Smooth muscle cell (in vitro differentiated cells): ENCODE measurements at regions not wholly inside any gene's neighbourhood (a gene's known extent, or its start where the extent isn't known, plus 50 kb on each side); places are given as distances from the start of the nearest gene placed in this dataset.
A peak's percentile ranks its signal among the peaks of the same experiment; 100 is the strongest.
"Not testable (repeated sequence)": the region's sequence is repeated elsewhere in the genome, so short reads cannot be mapped to it uniquely, and the experiment has no call there.

Source experiments
- DNase-seq: peaks from one replicate; lab custom pipeline; 2025; ENCODE audit not compliant: unreplicated experiment; lab: John Stamatoyannopoulos, UW
- H2AFZ ChIP-seq: fragments of 200-600 bp; sonication (generic); 2 replicates; pipeline ENCODE4 v1.6.0; 2016; ENCODE audit warnings: antibody characterized with exemption, low read depth, mild to moderate bottlenecking
- H3F3A ChIP-seq: fragments of 200-600 bp; sonication (generic); 2 replicates; pipeline ENCODE4 v1.6.0; 2017; ENCODE audit warnings: antibody characterized with exemption, low read depth
- H3K27ac ChIP-seq: fragments of 200-600 bp; sonication (generic); 2 replicates; pipeline ENCODE4 v1.5.1; 2016; ENCODE audit warnings: low read depth, mild to moderate bottlenecking
- H3K27me3 ChIP-seq: fragments of 200-600 bp; sonication (generic); 2 replicates; pipeline ENCODE4 v1.6.1; 2016; ENCODE audit warnings: low read depth, mild to moderate bottlenecking
- H3K36me3 ChIP-seq: fragments of 200-600 bp; sonication (generic); 2 replicates; pipeline ENCODE4 v1.5.1; 2016; ENCODE audit warnings: low read depth
- H3K4me1 ChIP-seq: fragments of 200-600 bp; sonication (generic); 2 replicates; pipeline ENCODE4 v1.5.1; 2016; ENCODE audit warnings: low read depth
- H3K4me2 ChIP-seq: fragments of 200-600 bp; sonication (generic); 2 replicates; pipeline ENCODE4 v1.6.0; 2016; ENCODE audit warnings: mild to moderate bottlenecking
- H3K4me3 ChIP-seq: fragments of 200-600 bp; sonication (generic); 2 replicates; pipeline ENCODE4 v1.5.1; 2016; ENCODE audit warnings: mild to moderate bottlenecking
- H3K79me2 ChIP-seq: fragments of 200-600 bp; sonication (generic); 2 replicates; pipeline ENCODE4 v1.6.0; 2016; ENCODE audit warnings: low read depth, mild to moderate bottlenecking
- H3K9ac ChIP-seq: fragments of 200-600 bp; sonication (generic); 2 replicates; pipeline ENCODE4 v1.6.0; 2016; ENCODE audit warnings: low read depth
- H3K9me3 ChIP-seq: fragments of 200-600 bp; sonication (generic); replicated peaks from 2 replicates; pipeline ENCODE4 v1.5.1; 2016; ENCODE audit warnings: low read depth
- H4K20me1 ChIP-seq: fragments of 200-600 bp; sonication (generic); 2 replicates; pipeline ENCODE4 v1.6.0; 2016; ENCODE audit warnings: low read depth
- CTCF ChIP-seq: fragments of 200-600 bp; sonication (generic); IDR thresholded peaks from 2 replicates; pipeline ENCODE4 v1.5.1; 2017; ENCODE audit warnings: borderline replicate concordance, mild to moderate bottlenecking, antibody characterized with exemption; ENCODE audit not compliant: insufficient read depth, poor library complexity, severe bottlenecking
- WGBS: methylation state at CpG from one replicate; pipeline ENCODE4 v1.1.7; 2016; ENCODE audit warnings: low lambda C conversion rate; 5-methylcytosine and 5-hydroxymethylcytosine counted together

GRCh38 chr12:46617737-46618136 lies 208.1 kb downstream of the SLC38A4 start:
- not testable (repeated sequence) for H4K20me1 ChIP-seq, H3K4me1 ChIP-seq, H3K36me3 ChIP-seq, H3K27ac ChIP-seq, H3F3A ChIP-seq, H3K27me3 ChIP-seq, H2AFZ ChIP-seq, H3K79me2 ChIP-seq, H3K9ac ChIP-seq, H3K9me3 ChIP-seq, H3K4me3 ChIP-seq, H3K4me2 ChIP-seq, DNase-seq
- WGBS, result 97% methylated on average over 11 of the region's 11 CpGs

GRCh38 chr12:46617167-46617566 lies 208.6 kb downstream of the SLC38A4 start:
- no peak overlapping the region for H3K27ac ChIP-seq
- H3K79me2 ChIP-seq, result no peaks in the 10 kb centered on the region
- no peak overlapping the region for H2AFZ ChIP-seq
- H3K36me3 ChIP-seq, result no peaks in the 10 kb centered on the region
- no peak for DNase-seq
- H3K4me3 ChIP-seq, result no peak overlapping the region
- TF ChIP-seq CTCF, result no peak
- H4K20me1 ChIP-seq, result no peaks in the 10 kb centered on the region
- 95% methylated on average over 4 of the region's 4 CpGs for WGBS
- H3F3A ChIP-seq, result no peaks in the 10 kb centered on the region
- no peaks in the 10 kb centered on the region for H3K27me3 ChIP-seq
- H3K4me2 ChIP-seq, result no peak overlapping the region
- no peak overlapping the region for H3K9ac ChIP-seq
- no peaks in the 10 kb centered on the region for H3K9me3 ChIP-seq
- no peaks in the 10 kb centered on the region for H3K4me1 ChIP-seq

GRCh38 chr12:46610754-46611153 lies 215.0 kb downstream of the SLC38A4 start:
- 100% methylated on average over 3 of the region's 3 CpGs for WGBS
- H3K4me2 ChIP-seq, result no peak overlapping the region

GRCh38 chr12:46609674-46610073 lies 216.1 kb downstream of the SLC38A4 start:
- Histone ChIP-seq H3K9ac (no peak overlapping the region), H4K20me1 (no peaks in the 10 kb centered on the region), H3F3A (peaks cover 8% of the 10 kb centered on the region), H3K9me3 (no peaks in the 10 kb centered on the region), H3K27me3 (no peaks in the 10 kb centered on the region), H3K4me1 (no peaks in the 10 kb centered on the region), H3K36me3 (no peaks in the 10 kb centered on the region), H2AFZ (no peak overlapping the region), H3K4me3 (no peak overlapping the region), H3K79me2 (no peaks in the 10 kb centered on the region), H3K4me2 (peak overlapping the region; percentile 32), H3K27ac (peak overlapping the region; percentile 74)
- WGBS, result 95% methylated on average over 2 of the region's 2 CpGs
- no peak for DNase-seq
- no peak for TF ChIP-seq CTCF

More at GRCh38 chr12:46610754-46611153, 215.0 kb downstream of the SLC38A4 start:
- Histone ChIP-seq H3F3A (peaks cover 8% of the 10 kb centered on the region), H2AFZ (no peak overlapping the region), H3K9ac (no peak overlapping the region), H3K27ac (no peak overlapping the region), H3K4me3 (no peak overlapping the region), H3K4me1 (no peaks in the 10 kb centered on the region), H3K9me3 (no peaks in the 10 kb centered on the region), H3K27me3 (no peaks in the 10 kb centered on the region), H3K79me2 (no peaks in the 10 kb centered on the region), H3K36me3 (no peaks in the 10 kb centered on the region), H4K20me1 (no peaks in the 10 kb centered on the region)
- TF ChIP-seq CTCF, result no peak
- no peak for DNase-seq
